HUES6 (cell line): ENCODE measurements at regions not wholly inside any gene's neighbourhood (a gene's known extent, or its start where the extent isn't known, plus 50 kb on each side); places are given as distances from the start of the nearest gene placed in this dataset.

ENCODE experiments used
- H3K27ac ChIP-seq: 2 replicates; pipeline ENCODE4 v1.7.0; 2013; ENCODE audit warnings: low read depth, mild to moderate bottlenecking, low read length, inconsistent platforms
- H3K27me3 ChIP-seq: 2 replicates; pipeline ENCODE4 v1.6.1; 2013; ENCODE audit warnings: low read length; ENCODE audit not compliant: control insufficient read depth, insufficient read depth
- H3K36me3 ChIP-seq: 2 replicates; pipeline ENCODE4 v1.6.1; 2013; ENCODE audit warnings: low read length; ENCODE audit not compliant: control insufficient read depth, insufficient read depth
- H3K4me1 ChIP-seq: 2 replicates; pipeline ENCODE4 v1.6.1; 2013; ENCODE audit warnings: low read length; ENCODE audit not compliant: control insufficient read depth, insufficient read depth
- H3K4me3 ChIP-seq: 2 replicates; pipeline ENCODE4 v1.5.1; 2013; ENCODE audit warnings: low read depth, low read length
- H3K9ac ChIP-seq: one replicate; pipeline ENCODE4 v1.6.1; 2013; ENCODE audit warnings: mild to moderate bottlenecking, low read length
- H3K9me3 ChIP-seq: 2 replicates; pipeline ENCODE4 v1.6.1; 2013; ENCODE audit warnings: low read depth, low read length; ENCODE audit not compliant: control insufficient read depth, insufficient read depth

DNA sequence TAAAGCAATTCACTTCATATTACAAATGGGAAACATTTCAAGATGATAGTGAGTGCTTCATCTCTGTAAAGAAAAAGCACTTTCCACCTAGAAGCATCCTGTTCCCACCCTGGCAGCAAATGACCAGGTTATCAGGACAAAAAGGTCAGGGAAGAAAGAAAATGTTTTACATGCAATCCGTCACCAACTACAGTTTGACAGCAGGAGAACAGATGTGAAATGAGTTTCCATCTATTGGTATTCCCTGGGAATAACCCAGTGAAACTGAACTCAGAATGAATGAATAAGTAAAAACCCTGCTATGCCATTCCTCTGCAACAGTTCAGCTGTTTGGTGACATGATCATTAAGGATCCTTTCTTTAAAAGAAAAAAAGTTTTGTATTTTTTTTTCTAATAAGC is 67.6 kb downstream of the HTR1A start:
- Histone ChIP-seq H3K27me3 (no peaks in the 10 kb centered on the region), H3K9me3 (no peaks in the 10 kb centered on the region), H3K4me3 (no peak overlapping the region), H3K4me1 (no peaks in the 10 kb centered on the region), H3K36me3 (no peaks in the 10 kb centered on the region), H3K27ac (no peak overlapping the region), H3K9ac (no peak overlapping the region)

DNA sequence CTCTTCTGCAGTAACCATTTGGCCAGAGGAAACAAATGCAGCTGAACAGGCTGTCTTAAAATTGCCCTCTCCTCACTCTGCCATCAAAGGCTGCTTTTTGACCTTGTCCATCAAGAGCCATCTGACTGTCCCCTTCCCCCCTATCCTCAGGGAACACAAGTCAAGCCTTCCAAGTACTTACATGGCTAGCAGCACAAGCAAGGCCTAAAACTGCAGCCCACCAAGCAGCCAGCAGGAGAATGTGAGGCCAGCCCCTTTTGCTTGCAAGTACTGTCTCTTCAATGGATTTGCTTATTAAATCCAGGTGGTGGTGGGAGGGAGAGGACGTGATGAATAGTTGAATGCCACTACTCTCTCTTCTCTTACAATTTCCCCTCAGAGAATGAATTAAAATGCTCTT is 83.5 kb downstream of the HTR1A start:
- no peaks in the 10 kb centered on the region for H3K27me3 ChIP-seq
- H3K4me3 ChIP-seq: no peak overlapping the region
- no peaks in the 10 kb centered on the region for H3K4me1 ChIP-seq
- H3K9ac ChIP-seq: no peak overlapping the region
- no peaks in the 10 kb centered on the region for H3K9me3 ChIP-seq
- H3K36me3 ChIP-seq: no peaks in the 10 kb centered on the region
- H3K27ac ChIP-seq: no peak overlapping the region

DNA sequence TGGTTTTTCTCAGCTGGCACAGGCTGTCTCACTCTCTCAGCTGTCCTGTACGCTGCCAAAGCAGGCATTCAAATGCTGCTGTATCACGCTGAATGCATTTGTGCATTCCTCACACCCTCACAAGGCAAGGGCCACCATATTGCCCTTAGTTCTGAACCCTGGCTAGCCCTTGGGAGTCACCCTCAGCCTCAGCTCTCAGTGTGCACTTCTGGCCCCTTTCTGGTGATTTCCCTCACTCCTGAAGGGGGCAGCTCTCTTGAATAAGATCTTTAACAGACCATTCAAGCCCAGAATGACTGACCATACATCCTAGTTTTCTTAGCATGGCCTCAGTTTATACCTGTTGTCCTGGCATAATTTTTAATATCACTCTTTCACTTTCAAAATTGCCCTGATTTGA is 84.3 kb downstream of the HTR1A start:
- Histone ChIP-seq H3K4me3 (no peak overlapping the region), H3K36me3 (no peaks in the 10 kb centered on the region), H3K9ac (no peak overlapping the region), H3K27ac (no peak overlapping the region), H3K27me3 (no peaks in the 10 kb centered on the region), H3K9me3 (no peaks in the 10 kb centered on the region), H3K4me1 (no peaks in the 10 kb centered on the region)

DNA sequence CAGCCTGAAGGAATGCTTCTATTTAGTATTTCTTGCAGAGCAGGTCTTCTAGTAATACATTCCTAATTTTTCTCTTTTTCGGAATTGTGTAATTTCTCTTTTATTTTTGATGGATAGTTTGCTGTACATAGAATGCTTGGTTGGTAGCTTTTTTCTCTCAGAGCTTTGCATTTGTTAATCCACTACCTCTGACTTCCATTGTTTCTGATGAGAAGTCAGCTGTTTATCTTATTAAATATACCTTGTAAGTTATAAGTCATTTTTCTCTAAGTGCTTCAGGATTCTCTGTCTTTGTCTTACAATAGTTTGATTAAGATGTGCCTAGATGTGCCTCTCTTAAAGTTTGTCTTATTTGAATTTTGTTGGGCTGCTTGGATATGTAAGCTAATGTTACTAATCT is 101.9 kb downstream of the HTR1A start:
- Histone ChIP-seq H3K27ac (no peak overlapping the region), H3K36me3 (no peaks in the 10 kb centered on the region), H3K4me1 (no peaks in the 10 kb centered on the region), H3K27me3 (no peaks in the 10 kb centered on the region), H3K9ac (no peak overlapping the region), H3K9me3 (peaks cover 15% of the 10 kb centered on the region), H3K4me3 (no peak overlapping the region)

DNA sequence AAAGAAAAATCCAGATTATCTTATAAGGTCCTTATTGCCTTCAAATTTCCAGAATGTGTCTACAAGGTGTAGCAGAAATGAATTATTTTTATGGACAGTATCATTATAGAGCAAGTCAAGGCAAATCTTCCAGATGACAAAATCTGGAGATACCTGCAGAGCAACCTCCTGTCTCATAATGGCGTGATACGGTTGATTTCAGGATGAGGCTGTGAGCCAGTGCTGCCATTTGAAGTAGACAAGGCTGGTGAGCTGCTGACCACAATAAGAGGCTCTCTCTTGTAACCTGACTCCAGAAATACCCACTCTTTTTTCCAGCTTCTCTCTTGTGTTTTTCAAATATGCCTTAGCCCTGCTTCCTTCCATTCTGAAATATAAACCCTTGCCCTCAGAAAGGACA is 108.2 kb downstream of the HTR1A start:
- Histone ChIP-seq H3K27ac (no peak overlapping the region), H3K9ac (no peak overlapping the region), H3K9me3 (peaks cover under 1% of the 10 kb centered on the region), H3K4me1 (no peaks in the 10 kb centered on the region), H3K36me3 (no peaks in the 10 kb centered on the region), H3K27me3 (no peaks in the 10 kb centered on the region), H3K4me3 (no peak overlapping the region)

DNA sequence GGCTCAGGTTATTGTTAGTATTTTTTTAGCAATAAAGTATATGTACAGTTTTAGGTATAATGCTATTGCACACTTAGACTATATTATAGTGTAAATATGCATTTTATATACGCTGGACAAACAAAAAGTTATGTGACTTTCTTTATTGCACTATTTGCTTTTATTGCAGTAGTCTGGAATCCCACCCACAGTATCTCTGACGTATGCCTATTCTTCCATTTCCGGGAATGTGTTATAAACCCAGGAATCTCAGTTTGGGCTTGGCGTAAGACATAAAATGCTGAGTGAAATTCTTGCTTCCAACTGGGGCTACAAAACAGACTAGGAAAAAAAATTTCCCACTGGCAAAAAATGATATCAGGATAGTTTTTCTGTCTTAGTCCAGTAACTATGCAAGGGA is 119.1 kb downstream of the HTR1A start:
- Histone ChIP-seq H3K27me3 (no peaks in the 10 kb centered on the region), H3K9ac (no peak overlapping the region), H3K27ac (no peak overlapping the region), H3K4me1 (no peaks in the 10 kb centered on the region; the same call in 1 of the 2 replicates), H3K36me3 (no peaks in the 10 kb centered on the region), H3K4me3 (no peak overlapping the region), H3K9me3 (no peaks in the 10 kb centered on the region)

DNA sequence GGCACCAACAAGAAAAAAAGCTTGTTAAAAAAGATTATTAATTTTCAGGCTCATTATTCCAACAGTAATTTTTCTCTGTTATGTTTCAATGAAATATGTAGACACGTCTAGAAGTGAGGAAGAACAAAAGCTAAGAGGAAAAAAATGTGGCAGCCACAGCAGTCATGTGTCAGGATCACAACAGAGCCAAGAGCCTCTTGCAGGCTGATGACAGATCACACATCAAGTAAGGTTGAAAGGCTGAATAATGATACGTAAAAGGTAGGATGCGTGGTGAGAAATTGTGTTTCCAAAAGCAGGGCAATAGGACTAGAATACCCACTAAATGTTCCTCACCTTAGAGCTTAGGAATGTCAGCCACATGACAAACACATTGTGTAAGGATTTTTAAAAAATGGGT is 124.8 kb downstream of the HTR1A start:
- Histone ChIP-seq H3K9me3 (no peaks in the 10 kb centered on the region), H3K36me3 (no peaks in the 10 kb centered on the region), H3K4me3 (no peak overlapping the region), H3K27ac (no peak overlapping the region), H3K4me1 (no peaks in the 10 kb centered on the region), H3K9ac (no peak overlapping the region), H3K27me3 (no peaks in the 10 kb centered on the region)

DNA sequence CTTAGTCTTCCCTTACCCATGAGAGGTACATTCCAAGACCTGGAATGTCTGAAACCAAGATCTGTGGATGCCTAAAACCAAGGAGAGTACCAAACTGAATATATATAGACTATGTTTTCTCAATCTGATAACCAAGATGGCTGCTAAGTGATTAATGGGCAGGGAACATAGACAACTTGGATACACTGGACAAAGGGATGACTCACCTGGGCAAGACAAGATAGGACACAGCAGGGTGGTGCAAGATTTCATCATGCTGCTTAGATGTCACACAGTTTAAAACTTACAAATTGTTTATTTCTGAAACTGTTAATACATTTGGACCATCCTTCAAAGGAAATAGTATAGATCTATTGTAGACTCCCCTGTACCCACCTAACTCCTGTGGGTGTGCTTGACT is 130.9 kb downstream of the HTR1A start:
- H3K4me1 ChIP-seq: peaks cover 10% of the 10 kb centered on the region
- H3K27ac ChIP-seq: no peak overlapping the region
- H3K36me3 ChIP-seq: no peaks in the 10 kb centered on the region
- H3K9ac ChIP-seq: no peak overlapping the region
- no peak overlapping the region for H3K4me3 ChIP-seq
- H3K27me3 ChIP-seq: no peaks in the 10 kb centered on the region
- H3K9me3 ChIP-seq: no peaks in the 10 kb centered on the region

DNA sequence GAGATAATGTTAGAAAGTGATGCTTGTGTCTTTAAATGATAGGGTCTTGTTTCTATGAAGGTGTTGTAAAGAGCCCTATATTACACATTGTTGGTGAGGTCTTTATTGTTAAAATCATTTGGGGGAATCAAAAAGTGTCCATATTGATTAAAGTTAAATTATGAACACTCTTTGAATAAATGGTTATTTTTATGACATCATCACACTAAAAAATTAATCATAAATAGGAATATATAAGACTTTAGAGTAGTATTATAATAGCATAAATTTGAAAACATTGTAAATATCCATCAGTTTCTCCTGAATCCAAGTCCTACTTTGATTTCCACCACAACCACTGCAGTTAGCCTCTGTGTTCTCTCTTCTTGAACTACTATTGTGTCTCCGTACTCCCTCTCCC is 136.3 kb downstream of the HTR1A start:
- H3K4me1 ChIP-seq: no peaks in the 10 kb centered on the region
- H3K36me3 ChIP-seq: no peaks in the 10 kb centered on the region
- no peaks in the 10 kb centered on the region for H3K9me3 ChIP-seq
- no peak overlapping the region for H3K27ac ChIP-seq
- H3K9ac ChIP-seq: no peak overlapping the region
- H3K4me3 ChIP-seq: no peak overlapping the region
- H3K27me3 ChIP-seq: no peaks in the 10 kb centered on the region

DNA sequence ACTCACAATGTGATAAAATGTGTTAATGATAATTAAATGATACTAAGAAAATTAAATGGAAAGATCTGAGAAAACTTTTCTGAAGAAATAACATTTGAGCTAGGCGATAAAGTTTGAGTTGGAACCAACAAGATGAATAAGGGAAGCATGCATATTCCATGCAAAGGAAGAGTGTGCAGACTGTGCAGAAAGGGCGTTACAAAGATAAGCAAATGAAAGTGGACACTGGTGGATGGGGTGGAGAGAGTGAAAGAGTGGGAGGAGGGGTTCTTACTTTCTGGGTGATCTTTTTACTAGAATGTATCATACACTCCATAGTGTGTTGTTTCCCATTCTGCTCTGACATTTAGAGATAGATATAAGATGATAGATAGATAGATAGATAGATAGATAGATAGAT is 138.7 kb downstream of the HTR1A start:
- H3K4me3 ChIP-seq: no peak overlapping the region
- no peaks in the 10 kb centered on the region for H3K4me1 ChIP-seq
- no peak overlapping the region for H3K27ac ChIP-seq
- H3K36me3 ChIP-seq: no peaks in the 10 kb centered on the region
- no peaks in the 10 kb centered on the region for H3K27me3 ChIP-seq
- no peaks in the 10 kb centered on the region for H3K9me3 ChIP-seq
- H3K9ac ChIP-seq: no peak overlapping the region

DNA sequence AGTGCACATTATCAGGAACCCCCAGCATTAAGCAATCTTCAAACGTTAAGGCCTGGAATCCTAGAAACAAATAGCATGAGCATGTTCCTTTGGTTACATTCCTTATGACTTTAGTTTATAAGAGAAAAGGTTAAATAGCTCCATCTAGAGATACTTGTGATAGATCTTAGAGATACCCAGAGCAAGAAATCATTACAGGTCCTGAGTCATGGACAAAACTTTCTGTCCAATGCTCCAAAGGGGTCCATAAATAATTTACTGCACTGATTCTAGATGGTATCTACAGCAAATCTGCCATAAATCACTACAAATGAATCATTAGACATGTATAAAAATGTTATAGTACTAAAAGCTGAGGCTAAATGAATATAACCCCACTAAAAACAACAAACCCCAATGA is 139.6 kb downstream of the HTR1A start:
- no peak overlapping the region for H3K27ac ChIP-seq
- H3K4me3 ChIP-seq: no peak overlapping the region
- H3K4me1 ChIP-seq: no peaks in the 10 kb centered on the region
- no peak overlapping the region for H3K9ac ChIP-seq
- no peaks in the 10 kb centered on the region for H3K27me3 ChIP-seq
- no peaks in the 10 kb centered on the region for H3K9me3 ChIP-seq
- no peaks in the 10 kb centered on the region for H3K36me3 ChIP-seq

DNA sequence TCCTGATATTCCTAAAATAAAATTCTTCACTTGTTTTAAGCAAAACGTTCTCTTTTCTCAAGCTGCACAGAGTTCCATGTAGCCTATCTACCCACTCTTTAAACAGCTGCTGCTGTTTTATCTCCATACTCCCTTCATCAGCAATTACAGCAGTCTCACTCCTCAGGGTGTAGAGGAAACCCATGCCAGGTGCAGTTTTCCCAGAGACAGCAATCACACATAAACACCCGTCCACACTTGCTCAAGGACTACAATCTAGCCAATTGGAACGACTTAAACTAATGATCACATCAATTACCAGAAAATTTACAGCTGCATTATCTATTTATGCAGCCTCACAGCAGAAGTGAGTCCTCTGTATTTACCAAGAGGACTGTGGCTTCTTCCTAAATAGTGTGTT is 141.7 kb downstream of the HTR1A start:
- H3K27me3 ChIP-seq: no peaks in the 10 kb centered on the region
- no peak overlapping the region for H3K9ac ChIP-seq
- H3K4me1 ChIP-seq: no peaks in the 10 kb centered on the region
- no peak overlapping the region for H3K4me3 ChIP-seq
- H3K9me3 ChIP-seq: peaks cover 8% of the 10 kb centered on the region; the same call in 1 of the 2 replicates
- no peak overlapping the region for H3K27ac ChIP-seq
- no peaks in the 10 kb centered on the region for H3K36me3 ChIP-seq
